GM21515 (cell line): ENCODE measurements at regions not wholly inside any gene's neighbourhood (a gene's known extent, or its start where the extent isn't known, plus 50 kb on each side); places are given as distances from the start of the nearest gene placed in this dataset.
A peak's percentile ranks its signal among the peaks of the same experiment; 100 is the strongest.
"Not testable (repeated sequence)": the region's sequence is repeated elsewhere in the genome, so short reads cannot be mapped to it uniquely, and the experiment has no call there.

Experiments used
- ATAC-seq: cut with Tn5 transposase; IDR thresholded peaks from one replicate; pipeline ENCODE4 v1.9.1; 2021; ENCODE audit not compliant: unreplicated experiment

GRCh38 chr1:193457676-193458075 lies 271.3 kb upstream of the B3GALT2 start:
- ATAC-seq, result no peak

GRCh38 chr1:193456811-193457280 lies 270.4 kb upstream of the B3GALT2 start:
- ATAC-seq, result peak; percentile 80

- no peak for ATAC-seq
Measured at GRCh38 chr1:193451606-193452005, 265.2 kb upstream of the B3GALT2 start.

GRCh38 chr1:193451001-193451400 lies 264.6 kb upstream of the B3GALT2 start:
- no peak for ATAC-seq

- peak; percentile 95 for ATAC-seq
Measured at GRCh38 chr1:193448682-193449461, 262.5 kb upstream of the B3GALT2 start.

- no peak for ATAC-seq
Measured at GRCh38 chr1:193443886-193444285, 257.5 kb upstream of the B3GALT2 start.

- ATAC-seq, result peak; percentile 76
Measured at GRCh38 chr1:193438771-193439170, 252.4 kb upstream of the B3GALT2 start.

- ATAC-seq, result peak; percentile 3
Measured at GRCh38 chr1:193438312-193438711, 251.9 kb upstream of the B3GALT2 start.

- ATAC-seq, result peak; percentile 83
Measured at GRCh38 chr1:193437785-193438184, 251.4 kb upstream of the B3GALT2 start.

- ATAC-seq, result not testable (repeated sequence)
Measured at GRCh38 chr1:193437333-193437732, 250.9 kb upstream of the B3GALT2 start.

- no peak for ATAC-seq
Measured at GRCh38 chr1:193435781-193436180, 249.4 kb upstream of the B3GALT2 start.

- ATAC-seq, result no peak
Measured at GRCh38 chr1:193434319-193434718, 247.9 kb upstream of the B3GALT2 start.

- ATAC-seq, result no peak
Measured at GRCh38 chr1:193433599-193433998, 247.2 kb upstream of the B3GALT2 start.

- ATAC-seq, result no peak
Measured at GRCh38 chr1:193432979-193433587, 246.7 kb upstream of the B3GALT2 start.

GRCh38 chr1:193431265-193431977 lies 245.0 kb upstream of the B3GALT2 start:
- ATAC-seq, result no peak

GRCh38 chr1:193427524-193427923 lies 241.1 kb upstream of the B3GALT2 start:
- ATAC-seq, result no peak

- no peak for ATAC-seq
Measured at GRCh38 chr1:193426061-193426460, 239.6 kb upstream of the B3GALT2 start.

- no peak for ATAC-seq
Measured at GRCh38 chr1:193421487-193421886, 235.1 kb upstream of the B3GALT2 start.

- no peak for ATAC-seq
Measured at GRCh38 chr1:193419295-193419694, 232.9 kb upstream of the B3GALT2 start.

GRCh38 chr1:193418745-193419058 lies 232.3 kb upstream of the B3GALT2 start:
- no peak for ATAC-seq

GRCh38 chr1:193417945-193418744 lies 231.7 kb upstream of the B3GALT2 start:
- ATAC-seq, result no peak
